ENCODE measurements at regions not wholly inside any gene's neighbourhood (a gene's known extent, or its start where the extent isn't known, plus 50 kb on each side); places are given as distances from the start of the nearest gene placed in this dataset.
A peak's percentile ranks its signal among the peaks of the same experiment; 100 is the strongest.
"Not testable (repeated sequence)": the region's sequence is repeated elsewhere in the genome, so short reads cannot be mapped to it uniquely, and the experiment has no call there.

DNA sequence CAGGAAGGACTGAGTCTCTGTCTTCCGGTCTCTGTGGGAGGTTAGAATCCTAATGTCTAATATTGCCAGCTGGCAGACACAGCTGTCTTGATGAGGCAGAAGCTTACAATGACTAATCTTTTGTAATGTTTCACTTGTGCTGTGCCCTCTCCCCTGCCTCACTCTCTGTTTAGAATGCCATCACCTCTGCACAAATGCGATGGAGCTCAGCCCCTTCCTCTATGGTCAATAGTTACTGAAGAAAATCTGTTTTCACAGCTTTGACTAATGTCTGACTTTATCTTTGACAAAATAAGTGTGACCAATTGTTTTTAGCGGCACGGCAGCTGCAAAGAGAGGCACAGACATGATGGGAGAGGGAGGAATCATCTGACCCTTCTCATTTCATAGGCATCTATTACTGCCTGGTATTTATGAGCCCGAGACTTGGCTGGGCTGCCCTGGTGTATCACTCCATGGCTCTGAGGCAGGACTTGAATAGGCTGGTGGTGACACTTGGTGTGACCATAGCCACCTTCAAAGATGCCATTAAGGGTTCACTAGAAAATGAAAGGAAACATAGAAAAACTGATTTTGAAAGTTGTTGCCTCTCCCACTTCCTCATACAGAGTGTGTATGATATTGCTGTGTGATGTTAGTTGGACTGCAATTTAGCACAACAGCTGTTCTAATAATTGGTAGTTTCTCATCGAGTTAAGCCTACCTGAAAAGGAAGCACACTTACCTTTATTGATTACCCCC is 163.2 kb upstream of the NBPF11 start:
- Histone ChIP-seq H3K36me3 (no peaks in the 10 kb centered on the region), H3K9me3 (peaks cover 0 to 8% of the 10 kb centered on the region in 2 donors), H3K27ac (no peak overlapping the region), H3K27me3 (peaks cover 7% of the 10 kb centered on the region), H3K4me1 (no peaks in the 10 kb centered on the region), H3K4me3 (no peak overlapping the region)
- no peak for DNase-seq (ENCODE audit: low spot score in 2 of 2)
- intact Hi-C loops (cut with DNase I) = no loop called here
- TF ChIP-seq, protein P1, sequence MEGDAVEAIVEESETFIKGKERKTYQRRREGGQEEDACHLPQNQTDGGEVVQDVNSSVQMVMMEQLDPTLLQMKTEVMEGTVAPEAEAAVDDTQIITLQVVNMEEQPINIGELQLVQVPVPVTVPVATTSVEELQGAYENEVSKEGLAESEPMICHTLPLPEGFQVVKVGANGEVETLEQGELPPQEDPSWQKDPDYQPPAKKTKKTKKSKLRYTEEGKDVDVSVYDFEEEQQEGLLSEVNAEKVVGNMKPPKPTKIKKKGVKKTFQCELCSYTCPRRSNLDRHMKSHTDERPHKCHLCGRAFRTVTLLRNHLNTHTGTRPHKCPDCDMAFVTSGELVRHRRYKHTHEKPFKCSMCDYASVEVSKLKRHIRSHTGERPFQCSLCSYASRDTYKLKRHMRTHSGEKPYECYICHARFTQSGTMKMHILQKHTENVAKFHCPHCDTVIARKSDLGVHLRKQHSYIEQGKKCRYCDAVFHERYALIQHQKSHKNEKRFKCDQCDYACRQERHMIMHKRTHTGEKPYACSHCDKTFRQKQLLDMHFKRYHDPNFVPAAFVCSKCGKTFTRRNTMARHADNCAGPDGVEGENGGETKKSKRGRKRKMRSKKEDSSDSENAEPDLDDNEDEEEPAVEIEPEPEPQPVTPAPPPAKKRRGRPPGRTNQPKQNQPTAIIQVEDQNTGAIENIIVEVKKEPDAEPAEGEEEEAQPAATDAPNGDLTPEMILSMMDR (IDR thresholded peaks at IDR 0.05) = no peak

DNA sequence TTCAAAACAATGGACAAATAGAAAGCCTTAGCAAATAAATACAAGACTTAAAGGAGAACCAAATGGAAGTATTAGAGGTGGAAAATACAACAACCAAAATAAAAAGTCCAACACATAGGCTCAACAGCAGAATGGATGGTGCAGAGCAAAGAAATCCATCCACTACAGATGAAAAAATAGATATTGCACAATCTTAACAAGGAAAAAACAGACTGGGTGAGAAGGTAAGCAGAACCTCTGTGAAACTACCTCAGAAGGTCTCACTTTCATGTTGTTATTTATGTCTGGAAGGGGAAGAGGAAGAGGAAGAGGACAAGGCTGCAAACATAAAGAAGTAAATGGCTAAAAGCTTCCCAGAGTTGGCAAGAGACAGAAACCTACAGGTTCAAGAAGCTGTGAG is 158.7 kb upstream of the NBPF11 start:
- no peaks in the 10 kb centered on the region for H3K4me1 ChIP-seq
- DNase-seq (ENCODE audit: low spot score in 2 of 2) = no peak
- intact Hi-C loops (cut with DNase I) = no loop called here
- TF ChIP-seq, protein P1 (IDR thresholded peaks at IDR 0.05) = no peak
- peaks cover 6% of the 10 kb centered on the region for H3K27me3 ChIP-seq
- peaks cover 0 to 10% of the 10 kb centered on the region in 2 donors for H3K9me3 ChIP-seq
- H3K4me3 ChIP-seq = no peak overlapping the region
- no peak overlapping the region for H3K27ac ChIP-seq
- no peaks in the 10 kb centered on the region for H3K36me3 ChIP-seq

DNA sequence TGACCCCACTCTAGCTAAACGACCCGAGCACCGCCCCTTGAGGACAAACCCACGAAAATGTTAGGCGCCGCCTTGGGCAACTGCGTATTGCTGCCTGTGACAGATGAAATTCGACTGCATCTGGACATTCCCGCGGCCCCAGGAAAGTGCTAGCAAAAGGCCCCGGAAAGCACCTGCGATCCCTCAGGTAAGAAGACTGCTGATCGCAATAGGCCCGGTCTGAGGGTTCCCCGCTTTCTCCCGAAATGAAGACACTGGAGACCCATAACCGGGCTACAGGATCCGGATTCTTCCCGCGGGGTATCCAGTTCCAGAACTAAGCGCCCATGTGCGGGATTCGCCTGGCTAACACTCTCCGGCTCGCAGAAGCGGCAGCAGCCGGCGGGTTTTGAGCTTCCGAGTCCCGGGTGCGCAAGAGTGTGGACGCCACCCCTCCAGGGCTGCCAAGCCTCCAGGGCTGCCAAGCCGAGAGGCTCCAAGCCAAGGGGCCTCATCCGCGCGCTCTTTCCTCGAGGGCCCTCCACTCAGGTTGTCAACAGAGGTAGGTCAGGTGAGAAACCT is 157.9 kb upstream of the NBPF11 start:
- H3K4me1 ChIP-seq = no peaks in the 10 kb centered on the region
- no peaks in the 10 kb centered on the region for H3K36me3 ChIP-seq
- TF ChIP-seq, protein P1 (IDR thresholded peaks at IDR 0.05) = no peak
- no peak overlapping the region for H3K27ac ChIP-seq
- no peak overlapping the region for H3K4me3 ChIP-seq
- intact Hi-C loops (cut with DNase I) = no loop called here
- H3K27me3 ChIP-seq = peaks cover 6% of the 10 kb centered on the region
- no peak for DNase-seq (ENCODE audit: low spot score in 2 of 2)
- H3K9me3 ChIP-seq = peaks cover 0 to 10% of the 10 kb centered on the region in 2 donors

DNA sequence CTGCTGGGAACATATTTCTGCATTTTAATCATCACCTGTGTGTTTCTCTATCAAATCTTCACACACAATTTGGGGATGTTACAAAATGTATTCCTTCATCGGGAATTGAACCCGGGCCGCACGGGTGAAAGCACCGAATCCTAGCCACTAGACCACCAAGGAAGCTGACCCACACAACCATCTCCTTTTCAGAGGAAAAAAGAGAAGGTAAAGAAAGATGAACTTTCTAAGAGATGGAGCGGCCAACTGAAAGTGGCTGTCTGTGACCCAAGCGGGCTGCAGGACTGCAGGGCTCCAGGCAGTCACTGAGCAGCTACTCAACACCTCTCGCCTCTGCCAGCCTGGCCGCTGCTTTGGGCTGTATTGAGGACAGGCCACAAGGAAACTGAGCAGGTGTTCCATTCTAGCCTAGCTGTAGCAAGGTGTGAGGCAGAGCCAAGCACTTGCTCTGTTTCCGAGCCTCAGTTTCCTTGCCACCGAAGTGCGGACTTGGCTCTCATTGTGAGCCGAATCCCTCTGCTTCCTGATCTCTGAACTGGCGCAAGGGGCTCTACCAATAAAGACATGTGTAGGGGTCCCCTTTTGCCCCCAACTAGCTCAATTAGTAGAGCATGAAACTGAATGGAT is 156.9 kb upstream of the NBPF11 start:
- peaks cover 0 to under 1% of the 10 kb centered on the region in 2 donors for H3K4me1 ChIP-seq
- intact Hi-C loops (cut with DNase I) = no loop called here
- peaks cover 6% of the 10 kb centered on the region for H3K27me3 ChIP-seq
- H3K4me3 ChIP-seq = no peak overlapping the region
- DNase-seq (ENCODE audit: low spot score in 2 of 2) = no peak
- TF ChIP-seq, protein P1 (IDR thresholded peaks at IDR 0.05) = no peak
- no peak overlapping the region for H3K27ac ChIP-seq
- no peaks in the 10 kb centered on the region for H3K36me3 ChIP-seq
- peaks cover 0 to 10% of the 10 kb centered on the region in 2 donors for H3K9me3 ChIP-seq

DNA sequence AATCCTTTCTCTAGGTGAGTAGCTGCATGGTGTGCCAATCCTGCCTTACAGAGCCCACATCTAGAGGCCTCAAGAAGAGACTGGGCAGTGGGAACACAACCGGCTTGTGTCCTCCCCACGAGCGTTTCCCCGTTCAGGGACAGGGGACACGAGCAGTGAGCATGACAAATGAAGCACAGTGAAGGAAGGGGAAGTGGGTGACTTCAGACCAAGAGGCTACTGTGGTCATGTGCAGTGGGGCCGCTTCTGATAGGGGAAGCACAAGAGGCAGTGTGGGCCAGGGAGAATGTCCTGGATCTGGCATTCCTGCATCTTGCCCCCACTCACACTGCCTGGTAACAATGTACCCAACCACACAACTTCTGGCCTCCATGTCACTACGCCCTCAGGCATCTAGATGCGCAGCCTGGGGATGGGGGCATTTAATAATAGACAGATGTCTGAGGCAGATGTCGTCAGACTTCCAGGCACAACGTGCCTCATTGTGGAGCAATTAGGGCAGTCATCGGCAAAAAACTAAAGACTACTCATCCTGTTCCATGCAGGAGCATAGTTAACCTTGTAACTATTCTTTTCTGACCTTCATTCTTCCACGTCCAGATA is 155.6 kb upstream of the NBPF11 start:
- H3K4me1 ChIP-seq = peaks cover 0 to 3% of the 10 kb centered on the region in 2 donors
- TF ChIP-seq, protein P1 (IDR thresholded peaks at IDR 0.05) = no peak
- DNase-seq (ENCODE audit: low spot score in 2 of 2) = no peak
- no peak overlapping the region for H3K4me3 ChIP-seq
- peaks cover 6% of the 10 kb centered on the region for H3K27me3 ChIP-seq
- H3K27ac ChIP-seq = no peak overlapping the region
- intact Hi-C loops (cut with DNase I) = no loop called here
- H3K9me3 ChIP-seq = peaks cover 0 to 10% of the 10 kb centered on the region in 2 donors
- no peaks in the 10 kb centered on the region for H3K36me3 ChIP-seq

DNA sequence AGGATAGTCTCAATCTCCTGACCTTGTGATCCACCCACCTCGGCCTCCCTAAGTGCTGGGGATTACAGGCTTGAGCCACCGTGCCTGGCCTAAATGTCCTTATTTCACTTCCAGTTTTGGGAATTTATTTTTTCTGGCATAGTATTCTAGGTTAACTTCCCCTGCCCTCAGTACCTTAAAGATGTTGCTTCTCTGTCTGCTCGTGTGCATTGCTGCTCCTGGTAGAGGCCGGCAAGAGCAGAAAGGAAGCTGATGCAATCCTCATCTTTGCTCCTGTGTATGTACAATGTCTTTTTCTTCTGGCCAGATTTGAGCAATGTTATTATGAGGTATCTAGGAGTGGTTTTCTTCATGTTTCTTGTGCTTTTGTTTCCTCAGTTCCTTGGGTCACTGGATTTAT is 152.9 kb upstream of the NBPF11 start:
- H3K9me3 ChIP-seq; H3K4me1 ChIP-seq; H3K4me3 ChIP-seq; H3K36me3 ChIP-seq; H3K27me3 ChIP-seq; DNase-seq (ENCODE audit: low spot score in 2 of 2); intact Hi-C loops (cut with DNase I); H3K27ac ChIP-seq: not testable (repeated sequence)

DNA sequence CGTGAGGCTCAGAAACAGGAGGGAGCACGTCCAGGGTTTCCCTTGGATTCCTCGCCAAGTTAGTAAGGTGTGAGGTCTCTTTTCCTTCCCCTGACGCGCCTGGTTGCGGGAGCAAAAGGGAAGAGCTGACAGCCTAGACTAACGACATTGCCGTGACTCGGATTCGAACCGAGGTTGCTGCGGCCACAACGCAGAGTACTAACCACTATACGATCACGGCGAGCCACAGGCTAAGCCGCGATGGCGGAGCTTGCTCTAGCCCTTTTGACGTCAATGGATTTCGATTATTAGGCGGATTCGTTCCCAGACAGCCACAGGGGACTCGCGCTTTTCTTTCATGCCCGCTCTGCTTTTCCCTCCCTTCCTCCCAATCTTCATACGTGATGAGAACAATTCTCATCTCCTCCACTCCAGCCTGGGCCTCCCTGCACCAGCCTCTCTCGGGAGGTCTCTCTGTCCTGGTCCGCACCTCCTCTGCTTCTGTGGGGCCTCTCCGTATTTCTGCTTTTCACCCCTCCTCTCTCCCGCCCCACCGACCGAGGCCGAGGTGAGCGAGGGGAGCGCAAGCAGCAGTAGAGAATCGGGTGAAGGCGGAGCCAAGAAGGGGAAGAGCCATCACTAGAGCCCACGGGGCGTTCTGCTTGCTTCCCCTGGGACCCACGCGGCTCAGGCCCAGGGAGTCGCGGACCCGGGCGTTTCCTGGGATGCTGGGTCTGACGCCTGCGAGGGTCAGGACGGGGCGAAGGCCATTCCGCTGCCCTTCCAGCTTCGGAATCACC is 150.7 kb upstream of the NBPF11 start:
- H3K9me3 ChIP-seq = not testable (repeated sequence)
- DNase-seq (ENCODE audit: low spot score in 2 of 2) = peak in 1 of 2 donors; percentile 74

DNA sequence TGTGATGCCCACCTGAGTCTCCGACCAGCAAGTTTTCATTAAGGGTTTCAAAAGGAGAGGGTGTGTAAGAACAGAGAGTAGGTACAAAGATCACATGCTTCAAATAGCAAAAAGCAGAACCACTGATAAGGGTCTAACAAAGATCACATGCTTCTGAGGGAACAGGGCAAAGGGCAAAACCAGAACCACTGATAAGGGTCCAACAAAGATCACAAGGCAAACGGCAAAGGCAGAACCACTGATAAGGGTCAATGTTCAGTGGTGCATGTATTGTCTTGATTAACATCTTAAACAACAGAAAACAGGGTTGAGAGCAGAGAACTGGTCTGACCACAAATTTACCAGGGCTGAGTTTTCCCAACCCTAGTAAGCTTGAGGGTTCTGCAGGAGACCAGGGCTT is 145.8 kb upstream of the NBPF11 start:
- H3K36me3 ChIP-seq; H3K27ac ChIP-seq; intact Hi-C loops (cut with DNase I); H3K27me3 ChIP-seq; H3K4me3 ChIP-seq; DNase-seq (ENCODE audit: low spot score in 2 of 2); H3K9me3 ChIP-seq; H3K4me1 ChIP-seq: not testable (repeated sequence)

More for the DNA sequence above, 150.7 kb upstream of the NBPF11 start:
- H3K27ac ChIP-seq; H3K4me1 ChIP-seq; intact Hi-C loops (cut with DNase I); H3K27me3 ChIP-seq; H3K36me3 ChIP-seq: not testable (repeated sequence)
- H3K4me3 ChIP-seq = peak overlapping the region in 1 of 2 donors; percentile 61
